Astrocyte (in vitro differentiated cells and primary cell): ENCODE measurements at regions not wholly inside any gene's neighbourhood (a gene's known extent, or its start where the extent isn't known, plus 50 kb on each side); places are given as distances from the start of the nearest gene placed in this dataset.

Experiments
- CTCF ChIP-seq: IDR thresholded peaks from 2 replicates; pipeline ENCODE4 v1.5.1; 2011; ENCODE audit warnings: low read depth, mild to moderate bottlenecking, inconsistent platforms, low read length, moderate library complexity; ENCODE audit not compliant: insufficient read depth
- EZH2 ChIP-seq: IDR thresholded peaks from 2 replicates; pipeline ENCODE4 v1.6.1; 2012; ENCODE audit warnings: mild to moderate bottlenecking, low read length, inconsistent platforms; ENCODE audit not compliant: insufficient read depth

DNA sequence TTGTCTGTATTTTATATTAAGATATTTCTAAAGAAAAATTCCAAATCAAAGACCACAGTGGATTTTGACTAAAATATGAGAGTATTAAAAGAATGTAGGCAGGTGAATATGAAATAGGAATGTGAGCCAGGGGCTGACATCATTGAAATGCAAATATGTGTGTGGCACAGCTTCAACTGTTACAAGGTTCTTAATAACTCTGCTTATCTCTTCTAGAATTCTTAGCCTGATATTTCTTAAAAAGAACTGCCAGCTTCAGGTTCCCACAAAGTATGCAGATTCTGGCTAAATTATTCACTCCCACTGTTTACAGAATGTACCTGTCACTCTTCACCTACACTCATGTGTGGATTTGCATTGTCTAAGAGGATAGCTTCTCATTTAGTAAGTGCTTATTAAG is 274.4 kb downstream of the DIRAS2 start:
- TF ChIP-seq CTCF = no peak
- TF ChIP-seq EZH2 = no peak
